HG03354 (cell line): ENCODE measurements at regions not wholly inside any gene's neighbourhood (a gene's known extent, or its start where the extent isn't known, plus 50 kb on each side); places are given as distances from the start of the nearest gene placed in this dataset.

Experiments used
- ATAC-seq: cut with Tn5 transposase; IDR thresholded peaks from one replicate; pipeline ENCODE4 v1.9.1; 2021; ENCODE audit warnings: mild to moderate bottlenecking; ENCODE audit not compliant: unreplicated experiment, poor library complexity, severe bottlenecking

- ATAC-seq, result no peak
Measured at GRCh38 chr15:66832664-66833063, 130.6 kb downstream of the SMAD6 start.

GRCh38 chr15:66833371-66833770 is 131.3 kb downstream of the SMAD6 start:
- no peak for ATAC-seq

- ATAC-seq, result no peak
Measured at GRCh38 chr15:66833803-66834202, 131.8 kb downstream of the SMAD6 start.

GRCh38 chr15:66834881-66835878 is 133.1 kb downstream of the SMAD6 start:
- ATAC-seq, result no peak

GRCh38 chr15:66836231-66837030 is 134.4 kb downstream of the SMAD6 start:
- ATAC-seq, result no peak

GRCh38 chr15:66838202-66838601 is 136.2 kb downstream of the SMAD6 start:
- no peak for ATAC-seq

GRCh38 chr15:66838671-66839239 is 136.7 kb downstream of the SMAD6 start:
- ATAC-seq, result no peak

- no peak for ATAC-seq
Measured at GRCh38 chr15:66839506-66840112, 137.6 kb downstream of the SMAD6 start.

- no peak for ATAC-seq
Measured at GRCh38 chr15:66840615-66841390, 138.8 kb downstream of the SMAD6 start.

- ATAC-seq, result no peak
Measured at GRCh38 chr15:66841953-66842681, 140.1 kb downstream of the SMAD6 start.

GRCh38 chr15:66842710-66843441 is 140.8 kb downstream of the SMAD6 start:
- no peak for ATAC-seq

- ATAC-seq, result no peak
Measured at GRCh38 chr15:66843581-66843980, 141.5 kb downstream of the SMAD6 start.

GRCh38 chr15:66844041-66844746 is 142.2 kb downstream of the SMAD6 start:
- no peak for ATAC-seq

GRCh38 chr15:66844747-66845145 is 142.7 kb downstream of the SMAD6 start:
- no peak for ATAC-seq

GRCh38 chr15:66845266-66845785 is 143.3 kb downstream of the SMAD6 start:
- ATAC-seq, result no peak

GRCh38 chr15:66846031-66846430 is 144.0 kb downstream of the SMAD6 start:
- ATAC-seq, result no peak

GRCh38 chr15:66846811-66847210 is 144.8 kb downstream of the SMAD6 start:
- no peak for ATAC-seq
